ENCODE measurements at regions not wholly inside any gene's neighbourhood (a gene's known extent, or its start where the extent isn't known, plus 50 kb on each side); places are given as distances from the start of the nearest gene placed in this dataset.

DNA sequence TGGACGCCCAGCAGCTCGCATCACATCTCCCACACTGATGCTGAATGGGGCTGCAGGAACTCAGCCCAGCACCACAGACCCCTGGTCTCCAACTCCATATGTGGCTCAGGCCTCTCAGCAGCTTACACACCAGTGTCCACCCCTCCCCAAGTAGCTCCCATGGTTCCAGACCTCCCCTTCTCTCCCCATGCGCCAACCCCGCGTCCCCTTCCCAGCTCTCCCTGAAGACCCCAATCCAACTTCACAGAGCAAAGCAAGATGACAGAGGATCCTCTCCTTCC, 188.9 kb downstream of the SH3BP4 start:
- TF ChIP-seq, protein P1, sequence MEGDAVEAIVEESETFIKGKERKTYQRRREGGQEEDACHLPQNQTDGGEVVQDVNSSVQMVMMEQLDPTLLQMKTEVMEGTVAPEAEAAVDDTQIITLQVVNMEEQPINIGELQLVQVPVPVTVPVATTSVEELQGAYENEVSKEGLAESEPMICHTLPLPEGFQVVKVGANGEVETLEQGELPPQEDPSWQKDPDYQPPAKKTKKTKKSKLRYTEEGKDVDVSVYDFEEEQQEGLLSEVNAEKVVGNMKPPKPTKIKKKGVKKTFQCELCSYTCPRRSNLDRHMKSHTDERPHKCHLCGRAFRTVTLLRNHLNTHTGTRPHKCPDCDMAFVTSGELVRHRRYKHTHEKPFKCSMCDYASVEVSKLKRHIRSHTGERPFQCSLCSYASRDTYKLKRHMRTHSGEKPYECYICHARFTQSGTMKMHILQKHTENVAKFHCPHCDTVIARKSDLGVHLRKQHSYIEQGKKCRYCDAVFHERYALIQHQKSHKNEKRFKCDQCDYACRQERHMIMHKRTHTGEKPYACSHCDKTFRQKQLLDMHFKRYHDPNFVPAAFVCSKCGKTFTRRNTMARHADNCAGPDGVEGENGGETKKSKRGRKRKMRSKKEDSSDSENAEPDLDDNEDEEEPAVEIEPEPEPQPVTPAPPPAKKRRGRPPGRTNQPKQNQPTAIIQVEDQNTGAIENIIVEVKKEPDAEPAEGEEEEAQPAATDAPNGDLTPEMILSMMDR (IDR thresholded peaks at IDR 0.05) = no peak
- TF ChIP-seq REST (IDR thresholded peaks at IDR 0.05; ENCODE audit: insufficient read depth in 1 of 2, low read depth in 2 of 2, low read length in 1 of 2) (no peak), POLR2AphosphoS5 (IDR thresholded peaks at IDR 0.05; ENCODE audit: low read depth, low read length) (no peak), SIN3A (IDR thresholded peaks at IDR 0.05; ENCODE audit: borderline replicate concordance, insufficient read depth, low read depth, low read length) (no peak)
